ENCODE measurements at regions not wholly inside any gene's neighbourhood (a gene's known extent, or its start where the extent isn't known, plus 50 kb on each side); places are given as distances from the start of the nearest gene placed in this dataset.

- H3K9me3 ChIP-seq, result no peaks in the 10 kb centered on the region
- H3K27ac ChIP-seq, result no peak overlapping the region
- no peak overlapping the region for H3K4me3 ChIP-seq
- H3K36me3 ChIP-seq, result no peaks in the 10 kb centered on the region
- DNase-seq (ENCODE audit: low spot score) (no peak), ATAC-seq (ENCODE audit: insufficient number of reproducible peaks, low FRiP score, low read depth) (no peak)
- no peaks in the 10 kb centered on the region for H3K27me3 ChIP-seq (replicated peaks; ENCODE audit: insufficient read depth)
- TF ChIP-seq CTCF (IDR thresholded peaks at IDR 0.05), result no peak
- peaks cover 0 to 5% of the 10 kb centered on the region in 2 donors for H3K4me1 ChIP-seq (ENCODE audit: control insufficient read depth in 1 of 2, low read depth in 2 of 2)
These were observed 65.5 kb upstream of the TBCA start for GRCh38 chr5:77841616-77842015.

DNA sequence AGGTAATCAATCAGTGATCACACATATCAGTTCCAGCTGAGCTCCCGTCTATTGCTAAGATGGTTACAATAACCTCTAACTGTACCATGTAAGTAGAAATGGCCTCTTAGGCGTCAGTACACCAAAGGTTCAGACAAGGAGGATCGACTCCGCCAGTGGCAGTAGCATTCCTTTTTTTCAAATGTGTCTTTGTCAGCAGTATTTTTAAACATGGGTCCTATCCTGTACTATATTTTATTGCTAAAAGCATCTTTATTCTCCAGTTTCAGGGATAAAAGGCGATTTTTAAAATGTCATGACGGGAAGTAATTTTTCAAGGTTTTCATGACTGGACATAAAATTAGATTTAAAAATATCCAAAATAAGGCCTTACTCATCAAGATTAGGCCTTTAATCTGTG, 64.8 kb upstream of the TBCA start:
- no peaks in the 10 kb centered on the region for H3K9me3 ChIP-seq
- H3K36me3 ChIP-seq, result no peaks in the 10 kb centered on the region
- TF ChIP-seq CTCF (IDR thresholded peaks at IDR 0.05), result no peak
- H3K4me3 ChIP-seq, result no peak overlapping the region
- DNase-seq (ENCODE audit: low spot score) (no peak), ATAC-seq (ENCODE audit: insufficient number of reproducible peaks, low FRiP score, low read depth) (no peak)
- no peaks in the 10 kb centered on the region for H3K27me3 ChIP-seq (replicated peaks; ENCODE audit: insufficient read depth)
- no peak overlapping the region for H3K27ac ChIP-seq
- H3K4me1 ChIP-seq (ENCODE audit: control insufficient read depth in 1 of 2, low read depth in 2 of 2), result peaks cover 0 to 5% of the 10 kb centered on the region in 2 donors

DNA sequence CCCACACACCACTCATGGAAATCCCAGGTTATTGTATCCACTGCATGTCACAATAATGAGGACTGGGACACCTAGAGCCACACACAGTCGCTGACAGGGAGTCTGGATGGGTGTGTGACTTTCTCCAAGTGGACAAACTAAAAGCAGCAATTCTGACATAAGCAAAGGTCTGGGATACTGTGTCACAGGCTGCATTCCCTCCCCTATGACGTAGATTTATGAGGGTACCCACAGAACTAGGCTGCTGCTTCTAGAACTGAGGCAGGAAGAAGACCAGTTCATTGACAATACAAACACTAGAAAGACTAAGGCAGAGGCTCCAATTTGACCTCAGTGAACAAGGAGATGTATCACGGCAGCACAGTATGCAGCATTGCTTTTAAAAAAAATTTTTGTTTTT, 63.6 kb upstream of the TBCA start:
- H3K27ac ChIP-seq, result no peak overlapping the region
- no peaks in the 10 kb centered on the region for H3K4me1 ChIP-seq (ENCODE audit: control insufficient read depth in 1 of 2, low read depth in 2 of 2)
- no peak overlapping the region for H3K4me3 ChIP-seq
- ATAC-seq (ENCODE audit: insufficient number of reproducible peaks, low FRiP score, low read depth) (no peak), DNase-seq (ENCODE audit: low spot score) (no peak)
- H3K9me3 ChIP-seq, result no peaks in the 10 kb centered on the region
- no peak for TF ChIP-seq CTCF (IDR thresholded peaks at IDR 0.05)
- no peaks in the 10 kb centered on the region for H3K36me3 ChIP-seq
- no peaks in the 10 kb centered on the region for H3K27me3 ChIP-seq (replicated peaks; ENCODE audit: insufficient read depth)

GRCh38 chr5:77832938-77833337, 56.8 kb upstream of the TBCA start:
- no peak for ATAC-seq (ENCODE audit: insufficient number of reproducible peaks, low FRiP score, low read depth)
- Histone ChIP-seq H3K9me3 (no peaks in the 10 kb centered on the region), H3K36me3 (no peaks in the 10 kb centered on the region), H3K4me1 (ENCODE audit: control insufficient read depth in 1 of 2, low read depth in 2 of 2) (no peaks in the 10 kb centered on the region), H3K4me3 (no peak overlapping the region), H3K27me3 (replicated peaks; ENCODE audit: insufficient read depth) (no peaks in the 10 kb centered on the region), H3K27ac (no peak overlapping the region)
- no peak for DNase-seq (ENCODE audit: low spot score)
- TF ChIP-seq CTCF (IDR thresholded peaks at IDR 0.05), result no peak

- no peaks in the 10 kb centered on the region for H3K36me3 ChIP-seq
- ATAC-seq (ENCODE audit: insufficient number of reproducible peaks, low FRiP score, low read depth) (no peak), DNase-seq (ENCODE audit: low spot score) (no peak)
- no peaks in the 10 kb centered on the region for H3K27me3 ChIP-seq (replicated peaks; ENCODE audit: insufficient read depth)
- no peak overlapping the region for H3K27ac ChIP-seq
- no peaks in the 10 kb centered on the region for H3K4me1 ChIP-seq (ENCODE audit: control insufficient read depth in 1 of 2, low read depth in 2 of 2)
- no peak for TF ChIP-seq CTCF (IDR thresholded peaks at IDR 0.05)
- H3K9me3 ChIP-seq, result no peaks in the 10 kb centered on the region
- no peak overlapping the region for H3K4me3 ChIP-seq
These were observed 56.1 kb upstream of the TBCA start for GRCh38 chr5:77832166-77832770.

All from thoracic aorta (tissue), 2 donors.